ENCODE measurements at regions not wholly inside any gene's neighbourhood (a gene's known extent, or its start where the extent isn't known, plus 50 kb on each side); places are given as distances from the start of the nearest gene placed in this dataset.

DNA sequence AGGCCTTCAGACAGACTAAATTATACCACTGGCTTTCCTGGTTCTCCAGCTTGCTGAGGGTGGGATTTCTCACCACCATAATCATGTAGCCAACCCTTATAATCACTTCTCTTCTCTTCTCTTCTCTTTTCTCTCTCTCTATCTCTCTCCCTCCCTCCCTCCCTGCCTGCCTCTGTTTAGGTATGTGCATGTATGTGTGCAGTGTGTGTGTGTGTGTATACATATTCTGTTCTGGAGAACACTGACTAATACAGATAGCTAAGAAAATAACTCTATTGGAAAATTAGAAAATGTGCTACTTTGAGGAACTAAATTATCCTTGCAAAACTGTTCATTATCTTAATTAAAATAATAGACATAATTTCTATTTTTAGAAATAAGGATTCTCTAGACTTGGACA is 118.6 kb upstream of the GADL1 start:
- H3K9ac ChIP-seq (ENCODE audit: control insufficient read depth, extremely low read depth, insufficient read depth, low read length) = no peak overlapping the region
- H3K27ac ChIP-seq (ENCODE audit: control insufficient read depth, insufficient read depth, low read length) = no peak overlapping the region
- dilution Hi-C loops (cut with MboI; ENCODE audit: extremely low pct_ligation_motif_present, low sequenced_read_pairs) = no loop called here
- no peak overlapping the region for H3K4me2 ChIP-seq (ENCODE audit: control insufficient read depth, extremely low read depth, insufficient read depth, low read depth, low read length)
- no peaks in the 10 kb centered on the region for H3K27me3 ChIP-seq (ENCODE audit: control insufficient read depth, extremely low read depth, insufficient read depth, low read length)
- H3K4me1 ChIP-seq (ENCODE audit: control insufficient read depth, extremely low read depth, insufficient read depth, low read length) = peaks cover 38% of the 10 kb centered on the region
- H3K4me3 ChIP-seq (ENCODE audit: control insufficient read depth in 2 of 3, extremely low read depth in 1 of 3, insufficient read depth in 2 of 3, low read depth in 1 of 3, low read length in 3 of 3) = no peak overlapping the region
- no peaks in the 10 kb centered on the region for H3K36me3 ChIP-seq (ENCODE audit: control insufficient read depth in 2 of 2, extremely low read depth in 1 of 2, insufficient read depth in 2 of 2, low read length in 2 of 2)
- H3K79me2 ChIP-seq (ENCODE audit: control insufficient read depth, insufficient read depth, low read length) = no peaks in the 10 kb centered on the region
- H3K9me1 ChIP-seq (ENCODE audit: control insufficient read depth, extremely low read depth, insufficient read depth, low read length) = no peaks in the 10 kb centered on the region
- DNase-seq (ENCODE audit: low read depth, low spot score) (no peak), FAIRE-seq (no peak)
- H3K9me3 ChIP-seq (ENCODE audit: control insufficient read depth, low read depth, low read length) = no peaks in the 10 kb centered on the region
- H4K20me1 ChIP-seq (ENCODE audit: control insufficient read depth, extremely low read depth, insufficient read depth, low read length) = no peaks in the 10 kb centered on the region
- no peak overlapping the region for H2AFZ ChIP-seq (ENCODE audit: control insufficient read depth, low read length)
- TF ChIP-seq EZH2 (IDR thresholded peaks at IDR 0.05; ENCODE audit: low read length) = no peak
- TF ChIP-seq, protein P1, sequence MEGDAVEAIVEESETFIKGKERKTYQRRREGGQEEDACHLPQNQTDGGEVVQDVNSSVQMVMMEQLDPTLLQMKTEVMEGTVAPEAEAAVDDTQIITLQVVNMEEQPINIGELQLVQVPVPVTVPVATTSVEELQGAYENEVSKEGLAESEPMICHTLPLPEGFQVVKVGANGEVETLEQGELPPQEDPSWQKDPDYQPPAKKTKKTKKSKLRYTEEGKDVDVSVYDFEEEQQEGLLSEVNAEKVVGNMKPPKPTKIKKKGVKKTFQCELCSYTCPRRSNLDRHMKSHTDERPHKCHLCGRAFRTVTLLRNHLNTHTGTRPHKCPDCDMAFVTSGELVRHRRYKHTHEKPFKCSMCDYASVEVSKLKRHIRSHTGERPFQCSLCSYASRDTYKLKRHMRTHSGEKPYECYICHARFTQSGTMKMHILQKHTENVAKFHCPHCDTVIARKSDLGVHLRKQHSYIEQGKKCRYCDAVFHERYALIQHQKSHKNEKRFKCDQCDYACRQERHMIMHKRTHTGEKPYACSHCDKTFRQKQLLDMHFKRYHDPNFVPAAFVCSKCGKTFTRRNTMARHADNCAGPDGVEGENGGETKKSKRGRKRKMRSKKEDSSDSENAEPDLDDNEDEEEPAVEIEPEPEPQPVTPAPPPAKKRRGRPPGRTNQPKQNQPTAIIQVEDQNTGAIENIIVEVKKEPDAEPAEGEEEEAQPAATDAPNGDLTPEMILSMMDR (optimal IDR thresholded peaks at IDR 0.05 in 1 of 3, IDR thresholded peaks at IDR 0.05 in 1 of 3, conservative IDR thresholded peaks at IDR 0.05 in 1 of 3; ENCODE audit: extremely low read depth in 1 of 3, insufficient read depth in 2 of 3, low read length in 3 of 3) = no peak

DNA sequence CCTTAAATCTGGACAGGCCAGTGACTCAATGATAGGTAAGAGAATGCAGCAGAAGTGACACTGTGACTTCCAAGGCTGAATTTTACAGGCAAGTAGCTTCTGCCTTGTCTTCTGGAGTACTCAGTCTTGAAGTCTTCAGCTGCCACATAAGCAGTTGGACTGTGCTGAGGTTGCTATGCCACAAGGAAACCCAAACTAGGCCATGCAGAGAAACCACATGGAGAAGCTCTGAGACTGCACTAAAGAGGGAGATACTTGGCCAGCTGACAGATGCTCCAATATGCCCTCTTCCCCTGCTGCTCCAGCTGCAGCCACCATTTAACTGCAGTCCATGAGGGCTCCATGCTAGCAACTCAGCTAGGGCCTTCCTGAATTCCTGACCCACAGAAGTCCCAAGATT is 119.4 kb upstream of the GADL1 start:
- no peak for TF ChIP-seq EZH2 (IDR thresholded peaks at IDR 0.05; ENCODE audit: low read length)
- TF ChIP-seq, protein P1 (optimal IDR thresholded peaks at IDR 0.05 in 1 of 3, IDR thresholded peaks at IDR 0.05 in 1 of 3, conservative IDR thresholded peaks at IDR 0.05 in 1 of 3; ENCODE audit: extremely low read depth in 1 of 3, insufficient read depth in 2 of 3, low read length in 3 of 3) = no peak
- dilution Hi-C loops (cut with MboI; ENCODE audit: extremely low pct_ligation_motif_present, low sequenced_read_pairs) = no loop called here

More for the DNA sequence above, 119.4 kb upstream of the GADL1 start:
- Histone ChIP-seq H3K27ac (ENCODE audit: control insufficient read depth, insufficient read depth, low read length) (no peak overlapping the region), H4K20me1 (ENCODE audit: control insufficient read depth, extremely low read depth, insufficient read depth, low read length) (no peaks in the 10 kb centered on the region), H3K4me3 (ENCODE audit: control insufficient read depth in 2 of 3, extremely low read depth in 1 of 3, insufficient read depth in 2 of 3, low read depth in 1 of 3, low read length in 3 of 3) (no peak overlapping the region), H3K4me1 (ENCODE audit: control insufficient read depth, extremely low read depth, insufficient read depth, low read length) (peaks cover 33% of the 10 kb centered on the region), H2AFZ (ENCODE audit: control insufficient read depth, low read length) (peak overlapping the region; percentile 11), H3K27me3 (ENCODE audit: control insufficient read depth, extremely low read depth, insufficient read depth, low read length) (no peaks in the 10 kb centered on the region), H3K9me3 (ENCODE audit: control insufficient read depth, low read depth, low read length) (no peaks in the 10 kb centered on the region), H3K9ac (ENCODE audit: control insufficient read depth, extremely low read depth, insufficient read depth, low read length) (no peak overlapping the region), H3K4me2 (ENCODE audit: control insufficient read depth, extremely low read depth, insufficient read depth, low read depth, low read length) (no peak overlapping the region), H3K36me3 (ENCODE audit: control insufficient read depth in 2 of 2, extremely low read depth in 1 of 2, insufficient read depth in 2 of 2, low read length in 2 of 2) (no peaks in the 10 kb centered on the region), H3K9me1 (ENCODE audit: control insufficient read depth, extremely low read depth, insufficient read depth, low read length) (no peaks in the 10 kb centered on the region), H3K79me2 (ENCODE audit: control insufficient read depth, insufficient read depth, low read length) (no peaks in the 10 kb centered on the region)
- DNase-seq (ENCODE audit: low read depth, low spot score) (no peak), FAIRE-seq (no peak)

Data from keratinocyte (primary cell).